ENCODE measurements at regions not wholly inside any gene's neighbourhood (a gene's known extent, or its start where the extent isn't known, plus 50 kb on each side); places are given as distances from the start of the nearest gene placed in this dataset.

- TF ChIP-seq ZNF425 (CRISPR knock-in tag; conservative IDR thresholded peaks at IDR 0.05), result no peak
- TF ChIP-seq, protein P1, sequence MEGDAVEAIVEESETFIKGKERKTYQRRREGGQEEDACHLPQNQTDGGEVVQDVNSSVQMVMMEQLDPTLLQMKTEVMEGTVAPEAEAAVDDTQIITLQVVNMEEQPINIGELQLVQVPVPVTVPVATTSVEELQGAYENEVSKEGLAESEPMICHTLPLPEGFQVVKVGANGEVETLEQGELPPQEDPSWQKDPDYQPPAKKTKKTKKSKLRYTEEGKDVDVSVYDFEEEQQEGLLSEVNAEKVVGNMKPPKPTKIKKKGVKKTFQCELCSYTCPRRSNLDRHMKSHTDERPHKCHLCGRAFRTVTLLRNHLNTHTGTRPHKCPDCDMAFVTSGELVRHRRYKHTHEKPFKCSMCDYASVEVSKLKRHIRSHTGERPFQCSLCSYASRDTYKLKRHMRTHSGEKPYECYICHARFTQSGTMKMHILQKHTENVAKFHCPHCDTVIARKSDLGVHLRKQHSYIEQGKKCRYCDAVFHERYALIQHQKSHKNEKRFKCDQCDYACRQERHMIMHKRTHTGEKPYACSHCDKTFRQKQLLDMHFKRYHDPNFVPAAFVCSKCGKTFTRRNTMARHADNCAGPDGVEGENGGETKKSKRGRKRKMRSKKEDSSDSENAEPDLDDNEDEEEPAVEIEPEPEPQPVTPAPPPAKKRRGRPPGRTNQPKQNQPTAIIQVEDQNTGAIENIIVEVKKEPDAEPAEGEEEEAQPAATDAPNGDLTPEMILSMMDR (IDR thresholded peaks at IDR 0.05), result no peak
- TF ChIP-seq, protein P2, sequence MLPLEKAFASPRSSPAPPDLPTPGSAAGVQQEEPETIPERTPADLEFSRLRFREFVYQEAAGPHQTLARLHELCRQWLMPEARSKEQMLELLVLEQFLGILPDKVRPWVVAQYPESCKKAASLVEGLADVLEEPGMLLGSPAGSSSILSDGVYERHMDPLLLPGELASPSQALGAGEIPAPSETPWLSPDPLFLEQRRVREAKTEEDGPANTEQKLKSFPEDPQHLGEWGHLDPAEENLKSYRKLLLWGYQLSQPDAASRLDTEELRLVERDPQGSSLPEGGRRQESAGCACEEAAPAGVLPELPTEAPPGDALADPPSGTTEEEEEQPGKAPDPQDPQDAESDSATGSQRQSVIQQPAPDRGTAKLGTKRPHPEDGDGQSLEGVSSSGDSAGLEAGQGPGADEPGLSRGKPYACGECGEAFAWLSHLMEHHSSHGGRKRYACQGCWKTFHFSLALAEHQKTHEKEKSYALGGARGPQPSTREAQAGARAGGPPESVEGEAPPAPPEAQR (CRISPR knock-in tag; IDR thresholded peaks at IDR 0.05), result no peak
- no peak for TF ChIP-seq CREB1 (CRISPR knock-in tag; IDR thresholded peaks at IDR 0.05)
- no peak for TF ChIP-seq ZNF416 (CRISPR knock-in tag; IDR thresholded peaks at IDR 0.05)
- TF ChIP-seq STAT6 (CRISPR knock-in tag; conservative IDR thresholded peaks at IDR 0.05; ENCODE audit: low read depth), result no peak
- TF ChIP-seq SP1 (CRISPR knock-in tag; conservative IDR thresholded peaks at IDR 0.05), result no peak
- TF ChIP-seq, protein P3, sequence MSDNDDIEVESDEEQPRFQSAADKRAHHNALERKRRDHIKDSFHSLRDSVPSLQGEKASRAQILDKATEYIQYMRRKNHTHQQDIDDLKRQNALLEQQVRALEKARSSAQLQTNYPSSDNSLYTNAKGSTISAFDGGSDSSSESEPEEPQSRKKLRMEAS (CRISPR knock-in tag; IDR thresholded peaks at IDR 0.05), result no peak
- TF ChIP-seq, protein P4, sequence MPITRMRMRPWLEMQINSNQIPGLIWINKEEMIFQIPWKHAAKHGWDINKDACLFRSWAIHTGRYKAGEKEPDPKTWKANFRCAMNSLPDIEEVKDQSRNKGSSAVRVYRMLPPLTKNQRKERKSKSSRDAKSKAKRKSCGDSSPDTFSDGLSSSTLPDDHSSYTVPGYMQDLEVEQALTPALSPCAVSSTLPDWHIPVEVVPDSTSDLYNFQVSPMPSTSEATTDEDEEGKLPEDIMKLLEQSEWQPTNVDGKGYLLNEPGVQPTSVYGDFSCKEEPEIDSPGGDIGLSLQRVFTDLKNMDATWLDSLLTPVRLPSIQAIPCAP (CRISPR knock-in tag; IDR thresholded peaks at IDR 0.05), result no peak
- no peak for TF ChIP-seq FOXJ3 (CRISPR knock-in tag; IDR thresholded peaks at IDR 0.05; ENCODE audit: borderline replicate concordance)
- TF ChIP-seq ELF4 (CRISPR knock-in tag; IDR thresholded peaks at IDR 0.05; ENCODE audit: low read depth), result no peak
Measured at GRCh38 chr20:11114382-11114781, 440.6 kb upstream of the JAG1 start.
